GM18861 (cell line): ENCODE measurements at regions not wholly inside any gene's neighbourhood (a gene's known extent, or its start where the extent isn't known, plus 50 kb on each side); places are given as distances from the start of the nearest gene placed in this dataset.

ENCODE experiments used
- ATAC-seq: cut with Tn5 transposase; IDR thresholded peaks from one replicate; pipeline ENCODE4 v1.9.1; 2021; ENCODE audit not compliant: unreplicated experiment

GRCh38 chr2:176668912-176669311, 399.7 kb downstream of the MTX2 start:
- ATAC-seq = no peak

GRCh38 chr2:176669398-176670174, 400.3 kb downstream of the MTX2 start:
- ATAC-seq = no peak

- no peak for ATAC-seq
These were observed 406.2 kb downstream of the MTX2 start for GRCh38 chr2:176675271-176675949.

GRCh38 chr2:176677746-176678265, 408.6 kb downstream of the MTX2 start:
- ATAC-seq = no peak

- no peak for ATAC-seq
These were observed 409.3 kb downstream of the MTX2 start for GRCh38 chr2:176678571-176678970.

GRCh38 chr2:176679061-176679669, 409.9 kb downstream of the MTX2 start:
- ATAC-seq = no peak

- no peak for ATAC-seq
These were observed 411.8 kb downstream of the MTX2 start for GRCh38 chr2:176680916-176681516.

- ATAC-seq = no peak
These were observed 412.4 kb downstream of the MTX2 start for GRCh38 chr2:176681584-176682115.

GRCh38 chr2:176682278-176682677, 413.0 kb downstream of the MTX2 start:
- no peak for ATAC-seq

- no peak for ATAC-seq
These were observed 414.4 kb downstream of the MTX2 start for GRCh38 chr2:176683618-176684111.

- no peak for ATAC-seq
These were observed 416.7 kb downstream of the MTX2 start for GRCh38 chr2:176685908-176686307.

GRCh38 chr2:176686328-176686727, 417.1 kb downstream of the MTX2 start:
- ATAC-seq = no peak

GRCh38 chr2:176687342-176687741, 418.1 kb downstream of the MTX2 start:
- ATAC-seq = no peak

GRCh38 chr2:176687944-176688343, 418.7 kb downstream of the MTX2 start:
- no peak for ATAC-seq

- ATAC-seq = no peak
These were observed 420.5 kb downstream of the MTX2 start for GRCh38 chr2:176689711-176690110.

GRCh38 chr2:176691471-176691870, 422.2 kb downstream of the MTX2 start:
- ATAC-seq = no peak

- no peak for ATAC-seq
These were observed 423.3 kb downstream of the MTX2 start for GRCh38 chr2:176692533-176692932.

GRCh38 chr2:176699098-176699497, 429.9 kb downstream of the MTX2 start:
- no peak for ATAC-seq

- no peak for ATAC-seq
These were observed 430.4 kb downstream of the MTX2 start for GRCh38 chr2:176699644-176700043.

- no peak for ATAC-seq
These were observed 432.9 kb downstream of the MTX2 start for GRCh38 chr2:176702131-176702530.

- ATAC-seq = no peak
These were observed 435.1 kb downstream of the MTX2 start for GRCh38 chr2:176704282-176704858.
